Glutamatergic neuron (in vitro differentiated cells): ENCODE measurements at regions not wholly inside any gene's neighbourhood (a gene's known extent, or its start where the extent isn't known, plus 50 kb on each side); places are given as distances from the start of the nearest gene placed in this dataset.
A peak's percentile ranks its signal among the peaks of the same experiment; 100 is the strongest.

Experiments
- DNase-seq: peaks from one replicate; pipeline ENCODE4 v3.0.0; 2022
- H3K27ac Mint-ChIP-seq: one replicate; pipeline ENCODE4 v1.8.0; 2020; ENCODE audit warnings: mild to moderate bottlenecking, mixed read lengths, inconsistent platforms; ENCODE audit not compliant: unreplicated experiment
- H3K27me3 Mint-ChIP-seq: one replicate; pipeline ENCODE4 v1.8.0; 2020; ENCODE audit warnings: mild to moderate bottlenecking, moderate library complexity, mixed read lengths, inconsistent platforms; ENCODE audit not compliant: unreplicated experiment
- H3K36me3 Mint-ChIP-seq: one replicate; pipeline ENCODE4 v1.8.0; 2020; ENCODE audit warnings: mild to moderate bottlenecking, mixed read lengths, inconsistent platforms; ENCODE audit not compliant: unreplicated experiment
- H3K4me1 Mint-ChIP-seq: one replicate; pipeline ENCODE4 v1.8.0; 2020; ENCODE audit warnings: mild to moderate bottlenecking, low read depth, mixed read lengths, inconsistent platforms; ENCODE audit not compliant: unreplicated experiment
- H3K4me3 Mint-ChIP-seq: one replicate; pipeline ENCODE4 v1.8.0; 2020; ENCODE audit warnings: mild to moderate bottlenecking, mixed read lengths, inconsistent platforms; ENCODE audit not compliant: unreplicated experiment
- H3K9me3 Mint-ChIP-seq: one replicate; pipeline ENCODE4 v1.8.0; 2020; ENCODE audit warnings: mild to moderate bottlenecking, moderate library complexity, mixed read lengths, inconsistent platforms; ENCODE audit not compliant: unreplicated experiment
- CTCF ChIP-seq: fragments of 200-600 bp; sonication (generic); IDR thresholded peaks from one replicate; pipeline ENCODE4 v1.5.0; 2021; ENCODE audit not compliant: partially characterized antibody, unreplicated experiment

- no peak for DNase-seq
- H3K27ac Mint-ChIP-seq: no peak overlapping the region
- H3K27me3 Mint-ChIP-seq: no peaks in the 10 kb centered on the region
- peaks cover 2% of the 10 kb centered on the region for H3K4me1 Mint-ChIP-seq
- no peaks in the 10 kb centered on the region for H3K36me3 Mint-ChIP-seq
- TF ChIP-seq CTCF: no peak
- no peak overlapping the region for H3K4me3 Mint-ChIP-seq
- H3K9me3 Mint-ChIP-seq: peaks cover 1% of the 10 kb centered on the region
Observed at GRCh38 chr5:44714871-44715561, 93.7 kb upstream of the MRPS30 start.

GRCh38 chr5:44713446-44713845 is 95.3 kb upstream of the MRPS30 start:
- peaks cover 2% of the 10 kb centered on the region for H3K4me1 Mint-ChIP-seq
- H3K36me3 Mint-ChIP-seq: no peaks in the 10 kb centered on the region
- TF ChIP-seq CTCF: no peak
- H3K9me3 Mint-ChIP-seq: peaks cover 1% of the 10 kb centered on the region
- H3K4me3 Mint-ChIP-seq: no peak overlapping the region
- no peaks in the 10 kb centered on the region for H3K27me3 Mint-ChIP-seq
- peak overlapping the region; percentile 92 for H3K27ac Mint-ChIP-seq
- no peak for DNase-seq

- H3K27ac Mint-ChIP-seq: no peak overlapping the region
- no peak for DNase-seq
- no peaks in the 10 kb centered on the region for H3K27me3 Mint-ChIP-seq
- TF ChIP-seq CTCF: no peak
- H3K4me1 Mint-ChIP-seq: peaks cover 2% of the 10 kb centered on the region
- no peaks in the 10 kb centered on the region for H3K36me3 Mint-ChIP-seq
- H3K9me3 Mint-ChIP-seq: peaks cover 1% of the 10 kb centered on the region
- H3K4me3 Mint-ChIP-seq: no peak overlapping the region
Observed at GRCh38 chr5:44711901-44712300, 96.8 kb upstream of the MRPS30 start.

- Mint-ChIP-seq H3K4me3 (no peak overlapping the region), H3K27me3 (peaks cover 2% of the 10 kb centered on the region), H3K36me3 (no peaks in the 10 kb centered on the region), H3K9me3 (no peaks in the 10 kb centered on the region), H3K27ac (no peak overlapping the region), H3K4me1 (peaks cover 2% of the 10 kb centered on the region)
- no peak for DNase-seq
- no peak for TF ChIP-seq CTCF
Observed at GRCh38 chr5:44708602-44709001, 100.1 kb upstream of the MRPS30 start.

GRCh38 chr5:44707721-44708120 is 101.0 kb upstream of the MRPS30 start:
- no peak overlapping the region for H3K4me3 Mint-ChIP-seq
- H3K4me1 Mint-ChIP-seq: no peaks in the 10 kb centered on the region
- H3K27ac Mint-ChIP-seq: no peak overlapping the region
- H3K36me3 Mint-ChIP-seq: no peaks in the 10 kb centered on the region
- no peak for DNase-seq
- peaks cover 2% of the 10 kb centered on the region for H3K27me3 Mint-ChIP-seq
- H3K9me3 Mint-ChIP-seq: no peaks in the 10 kb centered on the region
- TF ChIP-seq CTCF: no peak
